ENCODE measurements at regions not wholly inside any gene's neighbourhood (a gene's known extent, or its start where the extent isn't known, plus 50 kb on each side); places are given as distances from the start of the nearest gene placed in this dataset.

- in situ Hi-C loops (cut with MboI; ENCODE audit: low sequenced_read_pairs) = no loop called here
Measured at GRCh38 chr14:97697772-97698171, 900.6 kb downstream of the VRK1 start.

- in situ Hi-C loops (cut with MboI; ENCODE audit: low sequenced_read_pairs) = no loop called here
Measured at GRCh38 chr14:97699026-97699425, 901.8 kb downstream of the VRK1 start.

DNA sequence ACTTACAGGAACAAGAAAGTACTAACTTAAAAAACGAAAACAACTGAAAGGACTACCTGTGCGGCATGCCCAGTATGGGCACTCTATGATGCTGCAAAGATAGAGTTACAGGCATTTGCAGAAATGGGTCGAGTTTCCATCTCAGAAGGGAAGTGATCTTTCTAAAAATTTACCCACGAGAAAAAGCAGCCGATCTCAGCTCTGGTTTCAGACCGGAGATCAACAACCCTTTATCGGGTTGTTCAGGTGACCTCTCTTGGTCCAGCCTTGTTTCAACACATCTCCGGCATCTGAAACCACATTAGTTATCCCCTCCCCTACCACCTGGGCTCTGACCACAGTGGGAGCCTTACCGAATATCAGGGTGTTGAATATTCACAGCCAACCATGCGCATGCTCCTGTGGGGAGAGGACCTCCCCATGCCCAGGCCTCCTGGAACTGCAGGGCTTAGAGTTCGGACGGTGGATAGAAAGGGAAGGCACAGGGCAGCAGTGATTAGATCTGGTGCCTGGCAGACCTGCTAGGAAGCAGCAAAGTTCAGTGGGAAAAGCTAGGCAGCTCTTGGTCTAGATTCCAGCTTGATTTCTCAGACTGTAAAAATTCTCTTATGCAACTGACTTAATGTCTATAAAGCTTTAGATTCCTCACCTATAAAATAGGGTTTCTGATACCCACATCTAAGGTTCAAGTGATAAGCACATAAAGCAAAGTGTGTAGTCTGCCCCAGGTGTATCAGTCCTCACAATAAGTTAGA is 906.0 kb downstream of the VRK1 start:
- in situ Hi-C loops (cut with MboI; ENCODE audit: low sequenced_read_pairs) = no loop called here

GRCh38 chr14:97704316-97704885 is 907.2 kb downstream of the VRK1 start:
- in situ Hi-C loops (cut with MboI; ENCODE audit: low sequenced_read_pairs) = no loop called here

DNA sequence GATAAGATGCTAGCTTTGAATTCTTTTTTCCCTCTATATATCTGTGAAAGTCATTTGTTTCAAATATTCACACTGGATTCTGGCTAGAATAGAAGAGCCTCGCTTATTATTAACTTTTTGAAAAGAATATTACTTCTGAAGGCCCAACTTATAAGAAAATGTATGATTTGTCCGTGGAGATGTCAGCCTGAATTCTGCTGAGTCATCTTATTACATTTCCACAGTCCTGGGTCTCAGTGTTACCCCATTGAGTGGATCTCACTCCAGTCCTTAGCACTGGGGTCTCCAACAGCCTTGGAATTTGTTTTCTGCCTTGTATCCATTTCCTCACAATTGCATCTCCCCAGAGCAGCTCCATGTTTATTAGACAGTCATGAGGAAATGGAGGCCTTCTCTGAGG is 907.9 kb downstream of the VRK1 start:
- in situ Hi-C loops (cut with MboI; ENCODE audit: low sequenced_read_pairs) = no loop called here

GRCh38 chr14:97705976-97706375 is 908.8 kb downstream of the VRK1 start:
- in situ Hi-C loops (cut with MboI; ENCODE audit: low sequenced_read_pairs) = no loop called here

GRCh38 chr14:97706819-97707218 is 909.6 kb downstream of the VRK1 start:
- in situ Hi-C loops (cut with MboI; ENCODE audit: low sequenced_read_pairs) = no loop called here

DNA sequence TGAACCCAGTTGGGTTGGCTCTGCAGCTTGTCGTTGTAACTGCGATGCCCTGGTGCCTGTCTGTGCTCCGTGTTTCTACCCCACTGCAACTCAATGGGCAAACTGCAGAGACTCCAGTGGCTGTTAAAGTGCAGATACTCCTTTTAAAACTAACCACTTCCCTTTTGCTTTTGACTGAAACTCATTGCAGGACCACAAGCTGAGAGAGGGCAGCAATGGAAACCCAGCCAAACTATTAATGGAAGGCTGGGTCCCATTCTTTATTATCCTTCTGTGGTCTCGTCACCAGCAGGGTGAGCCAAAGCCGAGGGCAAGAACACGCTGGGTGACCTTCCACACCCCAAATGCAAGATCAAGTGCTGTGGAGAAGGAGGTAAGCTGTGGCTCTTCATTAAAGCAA is 910.4 kb downstream of the VRK1 start:
- in situ Hi-C loops (cut with MboI; ENCODE audit: low sequenced_read_pairs) = no loop called here

DNA sequence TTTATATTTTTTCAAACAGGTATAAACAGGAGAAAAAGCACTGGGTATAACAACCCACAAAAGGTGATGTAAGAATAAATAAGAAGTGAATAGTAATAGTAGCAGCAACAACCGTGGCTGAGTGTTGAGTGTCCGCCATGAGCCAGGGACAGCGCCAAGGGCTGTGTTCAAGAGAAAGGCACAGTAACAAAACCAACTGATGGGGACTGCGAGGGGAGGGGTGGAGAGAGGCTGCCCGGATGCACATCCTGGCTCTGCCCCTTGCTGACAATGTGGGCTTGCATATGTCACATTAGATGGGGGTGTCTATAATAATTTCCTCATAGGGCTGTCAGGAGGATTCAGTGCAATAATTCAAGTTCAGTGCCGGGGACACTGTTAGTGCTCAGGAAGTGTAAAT is 912.4 kb downstream of the VRK1 start:
- in situ Hi-C loops (cut with MboI; ENCODE audit: low sequenced_read_pairs) = no loop called here

DNA sequence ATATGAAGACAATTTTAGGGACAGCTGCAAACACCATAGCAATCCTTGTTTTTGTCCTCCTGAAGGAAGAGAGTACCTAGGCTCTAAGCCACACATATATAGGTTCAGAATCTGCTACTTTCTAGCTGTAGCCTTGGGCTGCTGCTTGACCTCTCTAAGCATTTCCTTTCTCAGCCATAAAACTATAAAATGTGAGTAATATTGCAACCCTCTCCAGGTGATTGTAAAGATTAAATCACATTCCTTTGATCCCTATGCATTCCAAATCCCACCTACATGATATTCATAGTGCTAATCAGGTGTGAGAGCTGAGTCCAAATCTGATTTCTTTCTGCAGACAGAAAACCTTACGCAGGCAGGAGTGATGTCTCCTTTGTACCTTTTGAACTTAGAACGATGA is 913.5 kb downstream of the VRK1 start:
- in situ Hi-C loops (cut with MboI; ENCODE audit: low sequenced_read_pairs) = no loop called here

- in situ Hi-C loops (cut with MboI; ENCODE audit: low sequenced_read_pairs) = no loop called here
Measured at GRCh38 chr14:97712471-97712870, 915.3 kb downstream of the VRK1 start.

GRCh38 chr14:97713023-97713422 is 915.8 kb downstream of the VRK1 start:
- in situ Hi-C loops (cut with MboI; ENCODE audit: low sequenced_read_pairs) = no loop called here

DNA sequence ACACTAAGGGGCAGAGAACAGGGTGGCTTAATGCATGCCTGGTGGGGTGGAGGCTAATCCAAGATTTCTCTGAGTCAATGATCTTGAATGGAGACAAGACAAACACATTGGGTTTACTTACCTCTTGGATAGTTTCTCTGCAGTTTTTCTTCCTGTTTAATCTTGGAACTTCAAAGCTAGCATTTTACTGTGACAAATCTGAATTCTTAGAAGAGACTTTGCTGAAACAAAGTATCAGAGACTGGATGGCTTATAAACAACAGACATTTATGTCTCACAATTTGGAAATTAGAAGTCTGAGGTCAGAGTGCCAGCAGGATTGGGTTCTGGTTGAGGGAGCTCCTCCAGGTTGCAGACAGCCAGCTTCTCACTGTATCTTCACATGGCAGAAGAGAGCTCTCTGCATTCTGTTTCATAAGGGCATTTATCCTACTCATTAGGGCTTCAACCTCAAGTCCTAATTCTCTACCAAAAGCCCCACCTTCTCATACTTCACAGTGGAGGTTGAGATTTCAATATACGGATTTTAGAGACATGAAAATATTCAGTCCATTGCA is 921.8 kb downstream of the VRK1 start:
- in situ Hi-C loops (cut with MboI; ENCODE audit: low sequenced_read_pairs) = no loop called here

GRCh38 chr14:97719931-97720330 is 922.7 kb downstream of the VRK1 start:
- in situ Hi-C loops (cut with MboI; ENCODE audit: low sequenced_read_pairs) = no loop called here

DNA sequence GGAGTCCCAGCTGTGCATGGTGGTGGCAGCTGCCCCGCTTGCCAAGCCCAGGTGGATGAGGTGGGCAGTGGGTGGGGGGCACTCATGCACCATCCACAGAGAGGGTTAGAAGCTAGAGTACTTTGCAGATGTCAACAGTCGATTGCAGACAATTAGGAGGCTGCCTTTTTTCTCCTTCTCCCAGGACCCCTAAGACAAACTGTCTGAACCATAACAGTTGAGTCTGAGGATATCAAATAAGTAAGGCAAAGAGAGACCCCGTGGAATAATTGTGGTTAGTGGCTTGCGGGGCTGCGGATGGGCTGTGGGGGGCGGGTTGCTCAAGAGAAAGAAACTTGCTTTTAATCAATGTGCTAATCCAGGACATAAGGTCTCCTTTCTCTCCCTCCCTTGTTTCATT is 926.2 kb downstream of the VRK1 start:
- in situ Hi-C loops (cut with MboI; ENCODE audit: low sequenced_read_pairs) = no loop called here

DNA sequence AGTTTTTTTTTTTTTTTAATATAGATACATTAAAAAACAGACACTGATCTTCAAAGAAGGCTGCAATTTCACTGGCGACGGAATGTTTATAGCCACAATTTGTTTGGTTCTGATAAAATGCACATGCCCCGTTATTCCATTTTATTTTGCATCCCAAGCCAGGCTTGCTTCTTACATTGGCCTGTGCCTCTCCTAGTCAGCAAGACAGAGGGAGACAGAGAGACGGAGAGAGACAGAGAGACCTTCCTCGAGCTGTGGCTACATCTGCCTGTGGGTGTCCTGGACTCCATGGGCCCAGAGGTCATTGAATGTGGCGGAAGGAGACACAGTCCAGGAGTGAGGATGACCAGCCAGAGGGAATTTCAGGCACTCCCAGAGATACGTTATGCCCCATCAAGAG is 926.6 kb downstream of the VRK1 start:
- in situ Hi-C loops (cut with MboI; ENCODE audit: low sequenced_read_pairs) = no loop called here

- in situ Hi-C loops (cut with MboI; ENCODE audit: low sequenced_read_pairs) = no loop called here
Measured at GRCh38 chr14:97724265-97724731, 927.1 kb downstream of the VRK1 start.

DNA sequence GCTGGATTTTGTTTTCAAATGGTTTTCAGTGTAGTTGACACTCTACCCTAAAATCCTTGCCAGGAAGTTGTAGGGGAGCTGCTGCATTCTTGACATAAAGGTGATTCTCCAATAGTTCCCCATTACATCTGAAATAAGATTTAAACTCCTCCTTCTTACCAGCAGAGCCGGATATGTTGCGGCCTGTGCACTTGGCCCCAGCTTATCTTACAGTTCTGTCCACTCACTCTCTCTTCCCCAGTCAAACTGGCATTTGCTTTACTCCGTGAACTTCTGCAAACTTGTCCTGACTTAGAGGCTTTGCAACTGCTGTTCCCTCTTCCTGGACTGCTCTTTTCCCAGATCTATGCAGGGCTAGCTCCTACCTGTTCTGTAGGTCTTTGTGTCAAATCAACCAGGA is 929.5 kb downstream of the VRK1 start:
- in situ Hi-C loops (cut with MboI; ENCODE audit: low sequenced_read_pairs) = no loop called here

- in situ Hi-C loops (cut with MboI; ENCODE audit: low sequenced_read_pairs) = no loop called here
Measured at GRCh38 chr14:97730706-97731105, 933.5 kb downstream of the VRK1 start.

GRCh38 chr14:97731800-97732199 is 934.6 kb downstream of the VRK1 start:
- in situ Hi-C loops (cut with MboI; ENCODE audit: low sequenced_read_pairs) = no loop called here

DNA sequence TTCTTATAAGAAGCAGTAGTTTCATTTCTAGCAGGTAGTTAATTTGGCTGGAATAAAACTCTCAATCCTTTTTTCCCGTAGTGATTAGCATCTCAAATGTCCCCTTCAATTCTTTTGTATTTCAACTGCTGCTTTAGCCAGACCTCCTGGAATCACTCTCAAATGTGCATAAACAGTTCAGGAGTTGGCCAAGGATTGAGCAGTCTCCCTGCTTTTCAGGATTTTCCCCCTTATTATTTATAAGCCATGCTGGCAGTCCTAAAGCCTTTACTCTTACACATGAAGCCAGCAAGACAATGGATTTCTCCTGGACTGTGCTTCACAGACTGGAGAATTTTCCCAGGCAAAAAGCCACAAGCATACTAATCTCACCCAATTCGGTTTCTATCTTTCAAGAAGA is 950.1 kb downstream of the VRK1 start:
- in situ Hi-C loops (cut with MboI; ENCODE audit: low sequenced_read_pairs) = no loop called here

GRCh38 chr14:97748616-97749015 is 951.4 kb downstream of the VRK1 start:
- in situ Hi-C loops (cut with MboI; ENCODE audit: low sequenced_read_pairs) = no loop called here

All from HL-60/S4 (cell line).